Gastroesophageal sphincter (tissue), 4 donors: ENCODE measurements at regions not wholly inside any gene's neighbourhood (a gene's known extent, or its start where the extent isn't known, plus 50 kb on each side); places are given as distances from the start of the nearest gene placed in this dataset.

Experiments used
- ATAC-seq: fragments of 150-250 bp; one replicate; pipeline ENCODE4 v1.9.1; 2016; ENCODE audit warnings: mild to moderate bottlenecking, moderate library complexity
- H3K27ac ChIP-seq, 4 donors: fragments of 200-600 bp; sonication (generic) in 3 of 4; 1 replicate in 3 of 4; 2 replicates in 1 of 4; pipeline ENCODE4 v1.5.1; 2016 to 2019
- H3K27me3 ChIP-seq: fragments of 200-600 bp; sonication (generic); one replicate; pipeline ENCODE4 v1.5.1; 2019
- H3K36me3 ChIP-seq, 2 donors: fragments of 200-600 bp; sonication (generic); one replicate each; pipeline ENCODE4 v1.5.1; 2019; ENCODE audit warnings: control low read depth in 1 of 2
- H3K4me1 ChIP-seq, 3 donors: fragments of 200-600 bp; sonication (generic); 1 replicate in 2 of 3; 2 replicates in 1 of 3; pipeline ENCODE4 v1.5.1; 2016 to 2019; ENCODE audit warnings: control low read depth in 2 of 3
- H3K4me3 ChIP-seq, 2 donors: fragments of 200-600 bp; sonication (generic); one replicate each; pipeline ENCODE4 v1.5.1; 2019; ENCODE audit warnings: mild to moderate bottlenecking in 1 of 2, moderate library complexity in 1 of 2
- H3K9me3 ChIP-seq, 3 donors: fragments of 200-600 bp; sonication (generic); one replicate each; pipeline ENCODE4 v1.5.1; 2017 to 2019; ENCODE audit warnings: control low read depth in 2 of 3
- EP300 ChIP-seq: sonication (generic); formaldehyde crosslinking; IDR thresholded peaks from one replicate; pipeline ENCODE4 v1.6.1; 2017; ENCODE audit warnings: antibody characterized with exemption, mild to moderate bottlenecking
- POLR2A ChIP-seq, 2 donors: fragments of 450-650 bp; IDR thresholded peaks; one replicate each; pipeline ENCODE4 v1.6.1; 2017; ENCODE audit warnings: antibody characterized with exemption in 2 of 2, mild to moderate bottlenecking in 2 of 2, moderate library complexity in 1 of 2
- POLR2AphosphoS5 ChIP-seq: sonication (generic); formaldehyde crosslinking; IDR thresholded peaks from one replicate; pipeline ENCODE4 v1.6.1; 2017; ENCODE audit warnings: antibody characterized with exemption
- WGBS, 2 donors: methylation state at CpG; one replicate each; pipeline ENCODE4 v1.1.5; 2018; ENCODE audit warnings: low coverage in 1 of 2; 5-methylcytosine and 5-hydroxymethylcytosine counted together
- TF ChIP-seq, protein P1 (sequence below), 4 experiments: fragments of 200-600 bp in 2 of 4; fragments of 450-650 bp in 2 of 4; sonication (generic) in 1 of 4; IDR thresholded peaks; one replicate each; pipeline ENCODE4 v1.5.1; 2017 to 2019; ENCODE audit warnings: antibody characterized with exemption in 4 of 4, mild to moderate bottlenecking in 2 of 4, moderate library complexity in 2 of 4

DNA sequence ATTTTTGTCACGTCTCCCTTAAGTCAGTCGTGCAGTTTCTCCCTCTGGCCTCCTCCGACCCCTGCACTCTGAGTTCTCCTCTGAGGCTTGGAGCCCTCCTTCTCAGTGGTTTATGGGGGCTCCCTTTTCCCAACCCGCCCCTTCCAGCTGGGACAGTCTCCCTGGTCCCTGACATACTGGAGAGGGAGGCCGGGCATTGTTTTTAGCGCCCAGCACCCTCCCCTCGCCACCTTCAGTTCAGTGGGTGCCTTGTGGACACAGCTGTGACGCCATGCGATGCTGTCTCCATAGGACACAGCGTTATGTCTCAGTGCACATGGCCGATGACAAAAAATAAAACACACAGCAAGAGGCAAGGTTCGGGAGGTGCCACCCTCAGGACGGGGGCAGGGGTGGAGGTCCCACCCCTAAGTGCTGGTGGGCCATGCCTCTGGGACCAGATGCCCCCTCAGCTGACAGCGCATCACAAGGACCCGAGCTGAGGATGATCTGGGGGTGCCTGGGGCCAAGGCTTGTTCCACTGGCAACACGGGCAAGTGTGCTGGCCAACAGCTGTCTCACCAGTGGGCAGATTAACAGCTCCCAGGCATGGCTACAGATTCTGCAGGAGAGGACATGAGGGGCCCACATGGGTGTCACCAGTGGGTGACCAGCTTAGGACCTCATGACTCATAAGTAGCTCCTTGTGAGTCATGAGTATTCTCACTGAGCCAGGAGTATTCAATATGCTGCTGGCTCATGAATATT, 81.6 kb downstream of the PLXNA1 start:
- TF ChIP-seq POLR2A (IDR thresholded peaks at IDR 0.05): no peak
- no peak for TF ChIP-seq EP300
- TF ChIP-seq POLR2AphosphoS5: no peak
- Histone ChIP-seq H3K4me1 (no peaks in the 10 kb centered on the region), H3K36me3 (no peaks in the 10 kb centered on the region), H3K4me3 (no peak overlapping the region), H3K9me3 (no peaks in the 10 kb centered on the region), H3K27ac (no peak overlapping the region), H3K27me3 (peaks cover 32% of the 10 kb centered on the region)
- 79 to 88% methylated on average over 8 of the region's 16 CpGs for WGBS, 2 donors
- ATAC-seq: peak; percentile 13

DNA sequence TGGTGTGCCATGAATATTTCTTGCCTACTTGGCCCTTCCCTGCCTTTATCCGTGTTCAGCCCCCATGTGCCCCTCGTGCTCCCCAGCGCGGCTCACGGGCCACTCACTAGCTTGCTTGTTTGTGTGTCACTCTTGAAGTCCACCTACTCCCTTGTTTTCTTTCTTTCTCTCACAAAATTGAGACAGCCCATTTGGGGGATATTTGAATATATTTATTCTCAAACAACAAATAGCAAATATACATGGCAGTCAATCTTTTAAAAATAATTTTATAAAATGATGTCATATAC, 82.2 kb downstream of the PLXNA1 start:
- 71 to 88% methylated on average over 5 of the region's 5 CpGs for WGBS, 2 donors
- Histone ChIP-seq H3K27me3 (peaks cover 32% of the 10 kb centered on the region), H3K4me1 (no peaks in the 10 kb centered on the region), H3K4me3 (no peak overlapping the region), H3K36me3 (no peaks in the 10 kb centered on the region), H3K27ac (no peak overlapping the region), H3K9me3 (no peaks in the 10 kb centered on the region)
- no peak for ATAC-seq
- TF ChIP-seq POLR2AphosphoS5 (no peak), EP300 (no peak), POLR2A (IDR thresholded peaks at IDR 0.05) (no peak)
- TF ChIP-seq, protein P1, sequence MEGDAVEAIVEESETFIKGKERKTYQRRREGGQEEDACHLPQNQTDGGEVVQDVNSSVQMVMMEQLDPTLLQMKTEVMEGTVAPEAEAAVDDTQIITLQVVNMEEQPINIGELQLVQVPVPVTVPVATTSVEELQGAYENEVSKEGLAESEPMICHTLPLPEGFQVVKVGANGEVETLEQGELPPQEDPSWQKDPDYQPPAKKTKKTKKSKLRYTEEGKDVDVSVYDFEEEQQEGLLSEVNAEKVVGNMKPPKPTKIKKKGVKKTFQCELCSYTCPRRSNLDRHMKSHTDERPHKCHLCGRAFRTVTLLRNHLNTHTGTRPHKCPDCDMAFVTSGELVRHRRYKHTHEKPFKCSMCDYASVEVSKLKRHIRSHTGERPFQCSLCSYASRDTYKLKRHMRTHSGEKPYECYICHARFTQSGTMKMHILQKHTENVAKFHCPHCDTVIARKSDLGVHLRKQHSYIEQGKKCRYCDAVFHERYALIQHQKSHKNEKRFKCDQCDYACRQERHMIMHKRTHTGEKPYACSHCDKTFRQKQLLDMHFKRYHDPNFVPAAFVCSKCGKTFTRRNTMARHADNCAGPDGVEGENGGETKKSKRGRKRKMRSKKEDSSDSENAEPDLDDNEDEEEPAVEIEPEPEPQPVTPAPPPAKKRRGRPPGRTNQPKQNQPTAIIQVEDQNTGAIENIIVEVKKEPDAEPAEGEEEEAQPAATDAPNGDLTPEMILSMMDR (IDR thresholded peaks at IDR 0.05): no peak

DNA sequence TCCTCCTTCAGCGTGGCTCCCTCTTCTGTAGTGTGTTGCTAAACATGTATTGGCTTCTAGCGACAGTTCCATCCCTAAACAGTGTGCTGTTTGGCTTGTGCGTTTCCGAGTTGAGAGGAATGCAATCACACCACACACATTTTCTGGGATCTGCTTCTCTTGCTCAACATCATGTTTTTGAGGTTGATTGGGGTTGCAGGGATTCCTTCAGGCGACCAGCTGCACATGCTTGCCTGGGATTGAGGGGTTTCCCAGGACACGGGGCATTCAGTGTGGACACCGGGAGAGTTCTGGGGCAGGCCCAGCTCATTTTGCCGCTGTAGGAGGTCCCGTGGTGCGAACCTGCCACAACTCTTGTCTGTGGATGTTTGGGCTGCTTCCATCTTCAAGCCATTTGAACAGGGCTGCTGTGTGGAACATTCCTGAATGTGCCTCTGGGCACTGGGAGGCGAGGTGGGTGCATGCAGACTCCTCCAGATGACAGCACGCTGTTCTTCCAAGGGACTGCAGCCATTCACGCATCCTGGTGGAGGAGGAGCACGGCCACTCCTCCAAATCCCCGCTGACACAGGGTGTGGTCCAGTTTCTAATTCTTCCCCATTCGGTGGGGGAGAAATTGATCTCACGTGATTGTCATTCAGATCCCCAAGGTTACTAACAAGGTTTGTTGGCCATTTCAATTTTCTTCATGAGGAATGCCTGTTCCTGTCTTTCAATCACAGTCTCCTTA, 82.8 kb downstream of the PLXNA1 start:
- ATAC-seq: no peak
- WGBS, 2 donors: 69 to 76% methylated on average over 9 to 12 of the region's 17 CpGs
- H3K27ac ChIP-seq: no peak overlapping the region

DNA sequence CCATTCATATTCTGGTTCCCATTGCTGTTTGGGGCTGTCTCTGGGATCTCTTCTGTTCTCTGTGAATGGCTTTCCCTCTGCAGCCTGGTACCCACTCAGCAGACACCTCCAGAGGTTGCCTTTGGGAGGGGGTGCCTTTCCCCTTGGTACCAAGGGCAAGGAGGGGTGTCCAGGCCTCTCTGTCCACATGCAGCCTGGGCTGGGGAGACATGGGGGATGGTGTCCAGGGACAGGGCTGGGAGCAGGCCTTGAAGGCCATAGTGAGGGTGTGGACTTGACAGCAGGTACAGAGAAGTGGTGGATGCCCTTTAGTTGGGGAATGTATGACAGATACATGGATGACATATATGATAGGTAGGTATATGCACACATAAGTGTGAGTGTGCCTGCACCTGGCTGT, 83.7 kb downstream of the PLXNA1 start:
- Histone ChIP-seq H3K9me3 (no peaks in the 10 kb centered on the region), H3K4me3 (no peak overlapping the region), H3K36me3 (no peaks in the 10 kb centered on the region), H3K27ac (no peak overlapping the region), H3K4me1 (no peaks in the 10 kb centered on the region), H3K27me3 (peaks cover 38% of the 10 kb centered on the region)
- TF ChIP-seq POLR2A (IDR thresholded peaks at IDR 0.05) (no peak), POLR2AphosphoS5 (no peak), EP300 (no peak)
- TF ChIP-seq, protein P1 (IDR thresholded peaks at IDR 0.05): no peak
- no peak for ATAC-seq

More for the DNA sequence above, 82.8 kb downstream of the PLXNA1 start:
- H3K36me3 ChIP-seq: no peaks in the 10 kb centered on the region
- no peaks in the 10 kb centered on the region for H3K9me3 ChIP-seq
- TF ChIP-seq, protein P1 (IDR thresholded peaks at IDR 0.05): no peak
- TF ChIP-seq EP300 (no peak), POLR2AphosphoS5 (no peak), POLR2A (IDR thresholded peaks at IDR 0.05) (no peak)
- H3K27me3 ChIP-seq: peaks cover 36% of the 10 kb centered on the region
- no peak overlapping the region for H3K4me3 ChIP-seq
- no peaks in the 10 kb centered on the region for H3K4me1 ChIP-seq

DNA sequence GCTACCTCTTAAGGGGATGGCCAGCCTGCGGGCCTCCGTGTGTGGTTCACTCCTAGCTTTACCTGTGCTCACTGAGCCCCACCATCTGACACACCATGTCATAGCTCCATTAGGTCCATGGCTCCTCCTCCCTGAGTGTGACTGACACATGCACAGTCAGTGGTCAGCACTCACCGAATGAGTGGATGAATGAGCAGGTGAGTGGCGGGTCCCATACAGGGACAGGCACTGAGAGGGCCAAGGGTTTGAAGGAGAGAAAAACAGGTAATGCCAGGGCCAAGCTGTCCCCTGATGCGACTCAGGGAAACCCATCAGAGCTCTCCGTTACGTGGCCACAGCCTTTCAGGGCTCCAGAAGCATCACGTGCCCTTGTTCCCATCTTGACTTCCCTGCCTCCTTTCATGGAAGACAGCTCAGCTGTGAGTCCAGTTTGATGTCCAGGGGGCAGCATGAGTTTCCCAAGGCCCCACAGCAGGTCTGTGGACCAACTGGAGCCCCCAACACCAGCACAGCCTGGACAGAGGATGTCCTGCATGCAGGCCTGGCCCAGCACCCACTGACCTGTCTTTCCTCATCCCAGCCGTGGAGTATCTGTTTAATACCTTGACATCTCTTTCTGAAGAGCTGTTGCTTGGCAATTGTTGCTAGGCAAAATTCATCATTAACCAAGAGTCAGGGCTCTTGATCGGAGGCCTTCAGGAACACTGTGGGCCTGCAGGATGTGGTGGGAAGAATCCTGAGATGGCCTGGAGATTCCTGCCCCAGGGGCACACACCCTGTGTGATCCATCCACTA, 84.4 kb downstream of the PLXNA1 start:
- Histone ChIP-seq H3K36me3 (no peaks in the 10 kb centered on the region), H3K27ac (no peak overlapping the region), H3K4me3 (no peak overlapping the region), H3K4me1 (no peaks in the 10 kb centered on the region), H3K9me3 (no peaks in the 10 kb centered on the region), H3K27me3 (peaks cover 31% of the 10 kb centered on the region)
- WGBS, 2 donors: 85% methylated on average over 6 of the region's 10 CpGs; no CpG with 5 or more reads in 1 of the 2 donors
- TF ChIP-seq, protein P1 (IDR thresholded peaks at IDR 0.05): no peak
- no peak for TF ChIP-seq EP300
- TF ChIP-seq POLR2AphosphoS5: no peak
- ATAC-seq: no peak
